Endothelial cell of umbilical vein (primary cell): ENCODE measurements at regions not wholly inside any gene's neighbourhood (a gene's known extent, or its start where the extent isn't known, plus 50 kb on each side); places are given as distances from the start of the nearest gene placed in this dataset.

Experiments
- BruUV-seq: library from RNA; stranded (reverse); fragments of 400-500 nt; replicated peaks from 2 replicates; lab custom pipeline; 2021; lab: Mats Ljungman, UMichigan
- CTCF ChIA-PET: fragments of 300-600, 350-600 bp; sonication (Branson Sonifier 250); formaldehyde crosslinking; loops from one replicate; lab custom pipeline; 2021; ENCODE audit warnings: antibody characterized with exemption, inconsistent platforms; lab: Charles Lee
- POLR2A ChIA-PET: fragments of 300-600, 350-600 bp; sonication (Branson Sonifier 250); formaldehyde crosslinking; loops from one replicate; lab custom pipeline; 2021; ENCODE audit warnings: antibody characterized with exemption, inconsistent platforms; lab: Charles Lee
- DNase-seq: peaks from one replicate; pipeline ENCODE4 v3.0.0-alpha.2; 2011; ENCODE audit warnings: low read depth, low spot score
- FAIRE-seq: peaks from 2 replicates; lab custom pipeline; 2011; peaks lifted over from hg19 to GRCh38; lab: Jason Lieb, UNC
- H2AFZ ChIP-seq: 2 replicates; pipeline ENCODE4 v1.6.0; 2012; ENCODE audit warnings: low read depth, low read length, control low read depth, inconsistent platforms
- H3K27ac ChIP-seq: 2 replicates; pipeline ENCODE4 v1.5.1; 2011; ENCODE audit warnings: low read depth, mild to moderate bottlenecking, control low read depth, low read length, moderate library complexity; ENCODE audit not compliant: insufficient read depth
- H3K27me3 ChIP-seq, 2 experiments: 2 replicates each; pipeline versions ENCODE4 v1.6.0 to v1.6.1; 2011; ENCODE audit warnings: low read length in 2 of 2, mixed read lengths in 1 of 2; ENCODE audit not compliant: control insufficient read depth in 2 of 2, insufficient read depth in 2 of 2
- H3K36me3 ChIP-seq, 2 experiments: 2 replicates in 1 of 2; 3 replicates in 1 of 2; pipeline ENCODE4 v1.5.1; 2011; ENCODE audit warnings: low read length in 2 of 2, mild to moderate bottlenecking in 1 of 2, moderate library complexity in 1 of 2; ENCODE audit not compliant: control insufficient read depth in 2 of 2, insufficient read depth in 2 of 2; ENCODE audit errors: extremely low read depth in 1 of 2
- H3K4me1 ChIP-seq: 3 replicates; pipeline ENCODE4 v1.5.1; 2011; ENCODE audit warnings: mild to moderate bottlenecking, low read length; ENCODE audit not compliant: control insufficient read depth, insufficient read depth; ENCODE audit errors: extremely low read depth
- H3K4me2 ChIP-seq: 2 replicates; pipeline ENCODE4 v1.6.1; 2011; ENCODE audit warnings: low read length, control low read depth, mixed read lengths; ENCODE audit not compliant: insufficient read depth
- H3K4me3 ChIP-seq, 3 experiments: fragments of 200-600 bp in 1 of 3; sonication (generic), shearing (Covaris generic) in 1 of 3; replicated peaks in 1 of 3; 2 replicates each; pipeline ENCODE4 v1.5.1; 2011 to 2016; ENCODE audit warnings: control low read depth in 3 of 3, low read length in 3 of 3, mild to moderate bottlenecking in 2 of 3, inconsistent platforms in 1 of 3, low read depth in 1 of 3, moderate library complexity in 1 of 3; ENCODE audit not compliant: insufficient read depth in 1 of 3
- H3K79me2 ChIP-seq: 2 replicates; pipeline ENCODE4 v1.6.0; 2012; ENCODE audit warnings: low read length, inconsistent platforms; ENCODE audit not compliant: control insufficient read depth, insufficient read depth
- H3K9ac ChIP-seq: replicated peaks from 2 replicates; pipeline ENCODE3; 2011; ENCODE audit warnings: low read length, control low read depth; ENCODE audit not compliant: insufficient read depth; ENCODE audit errors: extremely low read depth
- H3K9me1 ChIP-seq: replicated peaks from 3 replicates; pipeline ENCODE4 v1.6.0; 2011; ENCODE audit warnings: mild to moderate bottlenecking, low read length; ENCODE audit not compliant: control insufficient read depth, insufficient read depth; ENCODE audit errors: extremely low read depth
- H3K9me3 ChIP-seq: replicated peaks from 2 replicates; pipeline ENCODE4 v1.5.1; 2012; ENCODE audit warnings: low read length, inconsistent platforms; ENCODE audit not compliant: control insufficient read depth, insufficient read depth
- H4K20me1 ChIP-seq: replicated peaks from 2 replicates; pipeline ENCODE3; 2011; ENCODE audit warnings: mild to moderate bottlenecking, low read length; ENCODE audit not compliant: control insufficient read depth, insufficient read depth; ENCODE audit errors: extremely low read depth
- CTCF ChIP-seq, 2 donors: IDR thresholded peaks; 1 replicate in 1 of 2; 2 replicates in 1 of 2; pipeline ENCODE4 v1.5.1; 2011; ENCODE audit warnings: low read length in 2 of 2, mild to moderate bottlenecking in 2 of 2, moderate library complexity in 2 of 2, control low read depth in 1 of 2, inconsistent platforms in 1 of 2, low read depth in 1 of 2; ENCODE audit not compliant: insufficient read depth in 1 of 2; ENCODE audit errors: extremely low read depth in 1 of 2
- EZH2 ChIP-seq: IDR thresholded peaks from 2 replicates; pipeline ENCODE4 v1.6.1; 2012; ENCODE audit warnings: borderline replicate concordance, low read depth, mild to moderate bottlenecking, moderate library complexity, low read length, inconsistent platforms; ENCODE audit not compliant: severe bottlenecking
- FOS ChIP-seq: IDR thresholded peaks from 2 replicates; pipeline ENCODE4 v1.6.1; 2011; ENCODE audit warnings: mild to moderate bottlenecking, low read length, moderate library complexity, borderline replicate concordance; ENCODE audit not compliant: insufficient read depth
- GATA2 ChIP-seq: IDR thresholded peaks from 2 replicates; pipeline ENCODE4 v1.7.0; 2011; ENCODE audit warnings: low read depth, mild to moderate bottlenecking, moderate library complexity, mixed read lengths, low read length; ENCODE audit not compliant: insufficient read length, insufficient read depth
- JUN ChIP-seq: IDR thresholded peaks from 2 replicates; pipeline ENCODE4 v1.6.1; 2011; ENCODE audit warnings: borderline replicate concordance, low read depth; ENCODE audit not compliant: insufficient read length, insufficient read depth
- MAX ChIP-seq: IDR thresholded peaks from 2 replicates; pipeline ENCODE4 v1.6.1; 2011; ENCODE audit not compliant: insufficient read depth, insufficient read length
- MYC ChIP-seq: IDR thresholded peaks from one replicate; pipeline ENCODE4 v1.6.1; 2011; ENCODE audit warnings: mild to moderate bottlenecking, low read depth, low read length
- POLR2A ChIP-seq: IDR thresholded peaks from 2 replicates; pipeline ENCODE4 v1.6.1; 2012; ENCODE audit warnings: low read depth, mild to moderate bottlenecking, control low read depth, low read length
- POLR2AphosphoS5 ChIP-seq: IDR thresholded peaks from 2 replicates; pipeline ENCODE4 v1.6.1; 2012; ENCODE audit warnings: low read depth, mild to moderate bottlenecking, control low read depth, low read length, moderate library complexity; ENCODE audit not compliant: insufficient read depth
- dilution Hi-C: fragments of 300-500 bp; cut with MboI; formaldehyde crosslinking; loops from one replicate; pipeline ENCODE4 v1.15.0; 2019; ENCODE audit warnings: low sequenced_read_pairs; ENCODE audit not compliant: extremely low pct_ligation_motif_present
- intact Hi-C: fragments of 100-400 bp; cut with micrococcal nuclease; formaldehyde crosslinking; loops from one replicate; pipeline ENCODE4 v1.10.0; 2022

GRCh38 chr20:53891306-53891894 lies 179.0 kb downstream of the BCAS1 start:
- dilution Hi-C loops (no loop called here), intact Hi-C loops (no loop called here)
- H3K4me2 ChIP-seq, result no peak overlapping the region
- H3K27ac ChIP-seq, result peak overlapping the region; percentile 42
- no peaks in the 10 kb centered on the region for H3K36me3 ChIP-seq
- FAIRE-seq, result no peak
- H3K9me1 ChIP-seq, result no peaks in the 10 kb centered on the region
- ChIA-PET CTCF (interaction anchor here (1.2 kb wide), 1 partner anchor 10 kb away, joined by 4 read pairs; no protein-coding TSS in a partner anchor), POLR2A (no interaction called here)
- peak; percentile 43 for DNase-seq
- no peak overlapping the region for H3K9ac ChIP-seq
- TF ChIP-seq CTCF (IDR thresholded peaks at IDR 0.05; ENCODE audit: extremely low read depth in 1 of 2, insufficient read depth in 1 of 2, low read depth in 1 of 2, low read length in 2 of 2), result no peak
- TF ChIP-seq MYC, result no peak
- TF ChIP-seq JUN, result no peak
- TF ChIP-seq POLR2A, result no peak
- TF ChIP-seq GATA2, result no peak
- no peak for TF ChIP-seq FOS
- no peak for TF ChIP-seq POLR2AphosphoS5
- TF ChIP-seq MAX, result no peak
- no peak for TF ChIP-seq EZH2
- peaks cover 9% of the 10 kb centered on the region for H3K4me1 ChIP-seq
- H3K9me3 ChIP-seq, result no peaks in the 10 kb centered on the region
- no peaks in the 10 kb centered on the region for H3K79me2 ChIP-seq
- H4K20me1 ChIP-seq, result no peaks in the 10 kb centered on the region
- no TSS peak for BruUV-seq
- no peak overlapping the region for H2AFZ ChIP-seq
- H3K4me3 ChIP-seq, result no peak overlapping the region
- H3K27me3 ChIP-seq, result no peaks in the 10 kb centered on the region
